OCI-LY1 (cell line): ENCODE measurements at regions not wholly inside any gene's neighbourhood (a gene's known extent, or its start where the extent isn't known, plus 50 kb on each side); places are given as distances from the start of the nearest gene placed in this dataset.

Experiments used
- EZH2 ChIP-seq: fragments of 200-600 bp; sonication (generic), shearing (Covaris generic); IDR thresholded peaks from 2 replicates; pipeline ENCODE4 v1.8.0; 2017; ENCODE audit warnings: borderline replicate concordance, mixed run types, mild to moderate bottlenecking, antibody characterized with exemption, low read length, moderate library complexity, mixed read lengths
- TF ChIP-seq, protein P1 (sequence below): fragments of 200-600 bp; sonication (generic), shearing (Covaris generic); IDR thresholded peaks from 2 replicates; pipeline ENCODE4 v1.5.1; 2017; ENCODE audit warnings: mild to moderate bottlenecking, antibody characterized with exemption, low read length, moderate library complexity, mixed read lengths

- TF ChIP-seq, protein P1, sequence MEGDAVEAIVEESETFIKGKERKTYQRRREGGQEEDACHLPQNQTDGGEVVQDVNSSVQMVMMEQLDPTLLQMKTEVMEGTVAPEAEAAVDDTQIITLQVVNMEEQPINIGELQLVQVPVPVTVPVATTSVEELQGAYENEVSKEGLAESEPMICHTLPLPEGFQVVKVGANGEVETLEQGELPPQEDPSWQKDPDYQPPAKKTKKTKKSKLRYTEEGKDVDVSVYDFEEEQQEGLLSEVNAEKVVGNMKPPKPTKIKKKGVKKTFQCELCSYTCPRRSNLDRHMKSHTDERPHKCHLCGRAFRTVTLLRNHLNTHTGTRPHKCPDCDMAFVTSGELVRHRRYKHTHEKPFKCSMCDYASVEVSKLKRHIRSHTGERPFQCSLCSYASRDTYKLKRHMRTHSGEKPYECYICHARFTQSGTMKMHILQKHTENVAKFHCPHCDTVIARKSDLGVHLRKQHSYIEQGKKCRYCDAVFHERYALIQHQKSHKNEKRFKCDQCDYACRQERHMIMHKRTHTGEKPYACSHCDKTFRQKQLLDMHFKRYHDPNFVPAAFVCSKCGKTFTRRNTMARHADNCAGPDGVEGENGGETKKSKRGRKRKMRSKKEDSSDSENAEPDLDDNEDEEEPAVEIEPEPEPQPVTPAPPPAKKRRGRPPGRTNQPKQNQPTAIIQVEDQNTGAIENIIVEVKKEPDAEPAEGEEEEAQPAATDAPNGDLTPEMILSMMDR = no peak
- TF ChIP-seq EZH2 = no peak
These were observed 257.2 kb downstream of the IRF8 start for GRCh38 chr16:86156155-86156554.
